IMR-90 (cell line): ENCODE measurements at regions not wholly inside any gene's neighbourhood (a gene's known extent, or its start where the extent isn't known, plus 50 kb on each side); places are given as distances from the start of the nearest gene placed in this dataset.

ENCODE experiments used
- ATAC-seq: fragments of 200-7000 bp; cut with Tn5 transposase; 2 replicates; pipeline ENCODE4 v1.9.1; 2020; ENCODE audit warnings: low read depth, mild to moderate bottlenecking, moderate library complexity
- BruUV-seq: library from RNA; stranded (reverse); fragments of 400-500 nt; replicated peaks from 2 replicates; lab custom pipeline; 2021; lab: Mats Ljungman, UMichigan
- CTCF ChIA-PET: fragments of 300-600 bp; formaldehyde crosslinking; extraction: SDS; loops from one replicate; lab custom pipeline; 2021; ENCODE audit warnings: antibody characterized with exemption; lab: Yijun Ruan, JAX
- POLR2A ChIA-PET: fragments of 300-600 bp; sonication (Branson Sonifier 250); formaldehyde crosslinking; loops from one replicate; lab custom pipeline; 2022; ENCODE audit warnings: antibody characterized with exemption; ENCODE audit not compliant: unreplicated experiment; lab: Charles Lee
- DNase-seq: peaks from one replicate; pipeline ENCODE4 v3.0.0; 2013
- H2AFZ ChIP-seq: replicated peaks from 2 replicates; pipeline ENCODE3; 2013; ENCODE audit warnings: low read length, mild to moderate bottlenecking; ENCODE audit not compliant: poor library complexity
- H2AK5ac ChIP-seq: 2 replicates; pipeline ENCODE4 v1.6.1; 2013; ENCODE audit warnings: low read depth, low read length, inconsistent platforms
- H2AK9ac ChIP-seq: replicated peaks from 2 replicates; pipeline ENCODE3; 2013; ENCODE audit warnings: mild to moderate bottlenecking, low read depth, low read length, moderate library complexity; ENCODE audit not compliant: poor library complexity
- H2BK120ac ChIP-seq: 2 replicates; pipeline ENCODE4 v1.6.1; 2013; ENCODE audit warnings: low read depth, low read length, inconsistent platforms
- H2BK15ac ChIP-seq: 3 replicates; pipeline ENCODE4 v1.6.1; 2013; ENCODE audit warnings: low read depth, low read length, inconsistent platforms
- H2BK20ac ChIP-seq: 2 replicates; pipeline ENCODE4 v1.6.1; 2013; ENCODE audit warnings: low read depth, mild to moderate bottlenecking, inconsistent platforms, low read length, moderate library complexity
- H2BK5ac ChIP-seq: 2 replicates; pipeline ENCODE4 v1.6.1; 2013; ENCODE audit warnings: mild to moderate bottlenecking, low read depth, low read length, inconsistent platforms; ENCODE audit not compliant: poor library complexity, severe bottlenecking
- H3K14ac ChIP-seq: replicated peaks from 2 replicates; pipeline ENCODE4 v1.6.1; 2013; ENCODE audit warnings: low read depth, low read length, inconsistent platforms
- H3K18ac ChIP-seq: 2 replicates; pipeline ENCODE4 v1.6.1; 2013; ENCODE audit warnings: low read depth, low read length, control low read depth
- H3K23ac ChIP-seq: 2 replicates; pipeline ENCODE4 v1.6.1; 2013; ENCODE audit warnings: low read depth, low read length, inconsistent platforms
- H3K27ac ChIP-seq: 2 replicates; pipeline ENCODE4 v1.5.1; 2013; ENCODE audit warnings: mild to moderate bottlenecking, control low read depth, low read length; ENCODE audit not compliant: insufficient read depth
- H3K27me3 ChIP-seq: 2 replicates; pipeline ENCODE4 v1.6.1; 2013; ENCODE audit warnings: low read length; ENCODE audit not compliant: control insufficient read depth, insufficient read depth
- H3K36me3 ChIP-seq: 2 replicates; pipeline ENCODE4 v1.6.1; 2013; ENCODE audit warnings: low read length, mixed read lengths; ENCODE audit not compliant: control insufficient read depth, insufficient read depth
- H3K4ac ChIP-seq: 2 replicates; pipeline ENCODE4 v1.6.1; 2013; ENCODE audit warnings: low read depth, low read length, inconsistent platforms
- H3K4me1 ChIP-seq: 2 replicates; pipeline ENCODE4 v1.6.1; 2013; ENCODE audit warnings: low read length, mixed read lengths; ENCODE audit not compliant: control insufficient read depth, insufficient read depth
- H3K4me2 ChIP-seq: 2 replicates; pipeline ENCODE4 v1.6.1; 2013; ENCODE audit warnings: low read depth, mild to moderate bottlenecking, control low read depth, low read length, moderate library complexity
- H3K4me3 ChIP-seq: 2 replicates; pipeline ENCODE4 v1.5.1; 2013; ENCODE audit warnings: low read depth, mild to moderate bottlenecking, control low read depth, low read length, moderate library complexity; ENCODE audit not compliant: insufficient read depth
- H3K56ac ChIP-seq: 2 replicates; pipeline ENCODE4 v1.6.1; 2013; ENCODE audit warnings: low read length, inconsistent platforms; ENCODE audit not compliant: insufficient read depth; ENCODE audit errors: extremely low read depth
- H3K79me1 ChIP-seq, 2 experiments: 2 replicates each; pipeline ENCODE4 v1.6.1; 2013; ENCODE audit warnings: low read length in 2 of 2, inconsistent platforms in 1 of 2, low read depth in 1 of 2
- H3K9ac ChIP-seq: 2 replicates; pipeline ENCODE4 v1.6.1; 2013; ENCODE audit warnings: low read depth, low read length, control low read depth
- H3K9me1 ChIP-seq: 2 replicates; pipeline ENCODE4 v1.6.1; 2013; ENCODE audit warnings: low read length, inconsistent platforms; ENCODE audit not compliant: insufficient read depth
- H3K9me3 ChIP-seq: 2 replicates; pipeline ENCODE4 v1.6.1; 2013; ENCODE audit warnings: low read length; ENCODE audit not compliant: control insufficient read depth, insufficient read depth
- H4K20me1 ChIP-seq: 2 replicates; pipeline ENCODE4 v1.6.1; 2013; ENCODE audit warnings: low read length, inconsistent platforms; ENCODE audit not compliant: insufficient read depth
- H4K5ac ChIP-seq: 2 replicates; pipeline ENCODE4 v1.6.1; 2013; ENCODE audit warnings: mild to moderate bottlenecking, low read depth, low read length, control low read depth
- H4K8ac ChIP-seq, 2 experiments: 2 replicates each; pipeline ENCODE4 v1.6.1; 2013; ENCODE audit warnings: low read depth in 2 of 2, low read length in 2 of 2, control low read depth in 1 of 2, inconsistent platforms in 1 of 2
- H4K91ac ChIP-seq: 2 replicates; pipeline ENCODE4 v1.6.1; 2013; ENCODE audit warnings: low read depth, low read length, inconsistent platforms; ENCODE audit not compliant: insufficient read depth
- CTCF ChIP-seq: conservative IDR thresholded peaks from 2 replicates; pipeline ENCODE4 v1.5.1; 2012; ENCODE audit warnings: mild to moderate bottlenecking, low read depth, low read length, improper control_type of control experiment
- WGBS, 2 experiments: methylation state at CpG; one replicate each; pipeline versions ENCODE4 v1.1.5 to v1.1.7; 2013; ENCODE audit warnings: missing lambda C conversion rate in 2 of 2; ENCODE audit not compliant: insufficient read length in 1 of 2; ENCODE audit errors: extremely low coverage in 2 of 2; 5-methylcytosine and 5-hydroxymethylcytosine counted together
- dilution Hi-C: fragments of 300-500 bp; cut with HindIII; formaldehyde crosslinking; loops from one replicate; pipeline ENCODE4 v1.14.3; 2018; ENCODE audit warnings: low sequenced_read_pairs; ENCODE audit not compliant: unreplicated experiment
- in situ Hi-C: fragments of 300-500 bp; cut with MboI; formaldehyde crosslinking; loops from 3 replicates; pipeline ENCODE4 v1.14.3; 2019; ENCODE audit warnings: low sequenced_read_pairs, inconsistent platforms, mixed read lengths
- intact Hi-C: fragments of 100-400 bp; cut with micrococcal nuclease; formaldehyde crosslinking; loops from 2 replicates; pipeline ENCODE4 v1.10.0; 2022

- Histone ChIP-seq H2BK20ac (no peak overlapping the region), H3K4ac (no peak overlapping the region), H3K9me1 (no peaks in the 10 kb centered on the region), H3K4me3 (no peak overlapping the region), H2AK9ac (no peak overlapping the region), H3K9ac (no peak overlapping the region), H4K91ac (no peak overlapping the region), H4K8ac (no peak overlapping the region), H3K9me3 (no peaks in the 10 kb centered on the region), H2AFZ (no peak overlapping the region), H3K4me1 (no peaks in the 10 kb centered on the region), H4K5ac (no peak overlapping the region), H4K20me1 (no peaks in the 10 kb centered on the region), H3K27ac (no peak overlapping the region), H3K23ac (no peak overlapping the region), H3K79me1 (no peaks in the 10 kb centered on the region), H3K56ac (no peak overlapping the region), H2BK15ac (no peak overlapping the region), H3K14ac (no peak overlapping the region), H3K27me3 (no peaks in the 10 kb centered on the region; the same call in 1 of the 2 replicates), H3K36me3 (no peaks in the 10 kb centered on the region), H3K18ac (no peak overlapping the region), H2BK5ac (no peak overlapping the region), H3K4me2 (no peak overlapping the region), H2BK120ac (no peak overlapping the region), H2AK5ac (no peak overlapping the region)
- DNase-seq (no peak), ATAC-seq (no peak)
- dilution Hi-C loops, result no loop called here
- no peak for TF ChIP-seq CTCF
- no TSS peak for BruUV-seq
- in situ Hi-C loops, result no loop called here
- WGBS, 2 experiments, result 91% methylated on average over 2 of the region's 3 CpGs; no CpG with 5 or more reads in 1 of the 2 experiments
- ChIA-PET CTCF (no interaction called here), POLR2A (no interaction called here)
- intact Hi-C loops, result no loop called here
These were observed 645.0 kb downstream of the C12orf50 start for GRCh38 chr12:87384226-87384625.
